IMR-90 (cell line): ENCODE measurements at regions not wholly inside any gene's neighbourhood (a gene's known extent, or its start where the extent isn't known, plus 50 kb on each side); places are given as distances from the start of the nearest gene placed in this dataset.
A peak's percentile ranks its signal among the peaks of the same experiment; 100 is the strongest.

ENCODE experiments used
- ATAC-seq: fragments of 200-7000 bp; cut with Tn5 transposase; 2 replicates; pipeline ENCODE4 v1.9.1; 2020; ENCODE audit warnings: low read depth, mild to moderate bottlenecking, moderate library complexity
- BruUV-seq: library from RNA; stranded (reverse); fragments of 400-500 nt; replicated peaks from 2 replicates; lab custom pipeline; 2021; lab: Mats Ljungman, UMichigan
- CTCF ChIA-PET: fragments of 300-600 bp; formaldehyde crosslinking; extraction: SDS; loops from one replicate; lab custom pipeline; 2021; ENCODE audit warnings: antibody characterized with exemption; lab: Yijun Ruan, JAX
- POLR2A ChIA-PET: fragments of 300-600 bp; sonication (Branson Sonifier 250); formaldehyde crosslinking; loops from one replicate; lab custom pipeline; 2022; ENCODE audit warnings: antibody characterized with exemption; ENCODE audit not compliant: unreplicated experiment; lab: Charles Lee
- DNase-seq: peaks from one replicate; pipeline ENCODE4 v3.0.0; 2013
- H2AFZ ChIP-seq: replicated peaks from 2 replicates; pipeline ENCODE3; 2013; ENCODE audit warnings: low read length, mild to moderate bottlenecking; ENCODE audit not compliant: poor library complexity
- H2AK5ac ChIP-seq: 2 replicates; pipeline ENCODE4 v1.6.1; 2013; ENCODE audit warnings: low read depth, low read length, inconsistent platforms
- H2AK9ac ChIP-seq: replicated peaks from 2 replicates; pipeline ENCODE3; 2013; ENCODE audit warnings: mild to moderate bottlenecking, low read depth, low read length, moderate library complexity; ENCODE audit not compliant: poor library complexity
- H2BK120ac ChIP-seq: 2 replicates; pipeline ENCODE4 v1.6.1; 2013; ENCODE audit warnings: low read depth, low read length, inconsistent platforms
- H2BK15ac ChIP-seq: 3 replicates; pipeline ENCODE4 v1.6.1; 2013; ENCODE audit warnings: low read depth, low read length, inconsistent platforms
- H2BK20ac ChIP-seq: 2 replicates; pipeline ENCODE4 v1.6.1; 2013; ENCODE audit warnings: low read depth, mild to moderate bottlenecking, inconsistent platforms, low read length, moderate library complexity
- H2BK5ac ChIP-seq: 2 replicates; pipeline ENCODE4 v1.6.1; 2013; ENCODE audit warnings: mild to moderate bottlenecking, low read depth, low read length, inconsistent platforms; ENCODE audit not compliant: poor library complexity, severe bottlenecking
- H3K14ac ChIP-seq: replicated peaks from 2 replicates; pipeline ENCODE4 v1.6.1; 2013; ENCODE audit warnings: low read depth, low read length, inconsistent platforms
- H3K18ac ChIP-seq: 2 replicates; pipeline ENCODE4 v1.6.1; 2013; ENCODE audit warnings: low read depth, low read length, control low read depth
- H3K23ac ChIP-seq: 2 replicates; pipeline ENCODE4 v1.6.1; 2013; ENCODE audit warnings: low read depth, low read length, inconsistent platforms
- H3K27ac ChIP-seq: 2 replicates; pipeline ENCODE4 v1.5.1; 2013; ENCODE audit warnings: mild to moderate bottlenecking, control low read depth, low read length; ENCODE audit not compliant: insufficient read depth
- H3K27me3 ChIP-seq: 2 replicates; pipeline ENCODE4 v1.6.1; 2013; ENCODE audit warnings: low read length; ENCODE audit not compliant: control insufficient read depth, insufficient read depth
- H3K36me3 ChIP-seq: 2 replicates; pipeline ENCODE4 v1.6.1; 2013; ENCODE audit warnings: low read length, mixed read lengths; ENCODE audit not compliant: control insufficient read depth, insufficient read depth
- H3K4ac ChIP-seq: 2 replicates; pipeline ENCODE4 v1.6.1; 2013; ENCODE audit warnings: low read depth, low read length, inconsistent platforms
- H3K4me1 ChIP-seq: 2 replicates; pipeline ENCODE4 v1.6.1; 2013; ENCODE audit warnings: low read length, mixed read lengths; ENCODE audit not compliant: control insufficient read depth, insufficient read depth
- H3K4me2 ChIP-seq: 2 replicates; pipeline ENCODE4 v1.6.1; 2013; ENCODE audit warnings: low read depth, mild to moderate bottlenecking, control low read depth, low read length, moderate library complexity
- H3K4me3 ChIP-seq: 2 replicates; pipeline ENCODE4 v1.5.1; 2013; ENCODE audit warnings: low read depth, mild to moderate bottlenecking, control low read depth, low read length, moderate library complexity; ENCODE audit not compliant: insufficient read depth
- H3K56ac ChIP-seq: 2 replicates; pipeline ENCODE4 v1.6.1; 2013; ENCODE audit warnings: low read length, inconsistent platforms; ENCODE audit not compliant: insufficient read depth; ENCODE audit errors: extremely low read depth
- H3K79me1 ChIP-seq, 2 experiments: 2 replicates each; pipeline ENCODE4 v1.6.1; 2013; ENCODE audit warnings: low read length in 2 of 2, inconsistent platforms in 1 of 2, low read depth in 1 of 2
- H3K9ac ChIP-seq: 2 replicates; pipeline ENCODE4 v1.6.1; 2013; ENCODE audit warnings: low read depth, low read length, control low read depth
- H3K9me1 ChIP-seq: 2 replicates; pipeline ENCODE4 v1.6.1; 2013; ENCODE audit warnings: low read length, inconsistent platforms; ENCODE audit not compliant: insufficient read depth
- H3K9me3 ChIP-seq: 2 replicates; pipeline ENCODE4 v1.6.1; 2013; ENCODE audit warnings: low read length; ENCODE audit not compliant: control insufficient read depth, insufficient read depth
- H4K20me1 ChIP-seq: 2 replicates; pipeline ENCODE4 v1.6.1; 2013; ENCODE audit warnings: low read length, inconsistent platforms; ENCODE audit not compliant: insufficient read depth
- H4K5ac ChIP-seq: 2 replicates; pipeline ENCODE4 v1.6.1; 2013; ENCODE audit warnings: mild to moderate bottlenecking, low read depth, low read length, control low read depth
- H4K8ac ChIP-seq, 2 experiments: 2 replicates each; pipeline ENCODE4 v1.6.1; 2013; ENCODE audit warnings: low read depth in 2 of 2, low read length in 2 of 2, control low read depth in 1 of 2, inconsistent platforms in 1 of 2
- H4K91ac ChIP-seq: 2 replicates; pipeline ENCODE4 v1.6.1; 2013; ENCODE audit warnings: low read depth, low read length, inconsistent platforms; ENCODE audit not compliant: insufficient read depth
- CEBPB ChIP-seq: IDR thresholded peaks from 2 replicates; pipeline ENCODE4 v1.6.1; 2012; ENCODE audit warnings: low read depth, low read length, improper control_type of control experiment
- CHD1 ChIP-seq: IDR thresholded peaks from 2 replicates; pipeline ENCODE4 v1.6.1; 2012; ENCODE audit warnings: low read depth, low read length, improper control_type of control experiment
- ELK1 ChIP-seq: fragments of 150-350 bp; IDR thresholded peaks from 2 replicates; pipeline ENCODE4 v1.6.1; 2016; ENCODE audit warnings: low read depth, mild to moderate bottlenecking, low read length, moderate library complexity, borderline replicate concordance
- MAFK ChIP-seq: IDR thresholded peaks from 2 replicates; pipeline ENCODE4 v1.6.1; 2012; ENCODE audit warnings: low read depth, low read length, improper control_type of control experiment
- MAZ ChIP-seq: IDR thresholded peaks from 2 replicates; pipeline ENCODE4 v1.6.1; 2012; ENCODE audit warnings: low read depth, mild to moderate bottlenecking, low read length, improper control_type of control experiment, moderate library complexity, borderline replicate concordance
- RAD21 ChIP-seq: IDR thresholded peaks from 2 replicates; pipeline ENCODE4 v1.6.1; 2012; ENCODE audit warnings: low read length, improper control_type of control experiment
- RFX5 ChIP-seq: IDR thresholded peaks from 2 replicates; pipeline ENCODE4 v1.8.0; 2012; ENCODE audit warnings: low read depth, mild to moderate bottlenecking, low read length, moderate library complexity
- WGBS, 2 experiments: methylation state at CpG; one replicate each; pipeline versions ENCODE4 v1.1.5 to v1.1.7; 2013; ENCODE audit warnings: missing lambda C conversion rate in 2 of 2; ENCODE audit not compliant: insufficient read length in 1 of 2; ENCODE audit errors: extremely low coverage in 2 of 2; 5-methylcytosine and 5-hydroxymethylcytosine counted together
- dilution Hi-C: fragments of 300-500 bp; cut with HindIII; formaldehyde crosslinking; loops from one replicate; pipeline ENCODE4 v1.14.3; 2018; ENCODE audit warnings: low sequenced_read_pairs; ENCODE audit not compliant: unreplicated experiment
- in situ Hi-C: fragments of 300-500 bp; cut with MboI; formaldehyde crosslinking; loops from 3 replicates; pipeline ENCODE4 v1.14.3; 2019; ENCODE audit warnings: low sequenced_read_pairs, inconsistent platforms, mixed read lengths
- intact Hi-C: fragments of 100-400 bp; cut with micrococcal nuclease; formaldehyde crosslinking; loops from 2 replicates; pipeline ENCODE4 v1.10.0; 2022

GRCh38 chr7:85840554-85840953 is 653.7 kb upstream of the SEMA3D start:
- Histone ChIP-seq H3K9me3 (no peaks in the 10 kb centered on the region), H4K8ac (no peak overlapping the region), H3K9me1 (no peaks in the 10 kb centered on the region), H3K56ac (no peak overlapping the region), H2AFZ (no peak overlapping the region), H3K18ac (no peak overlapping the region), H3K9ac (no peak overlapping the region), H3K4me1 (no peaks in the 10 kb centered on the region), H3K4ac (no peak overlapping the region), H2AK5ac (no peak overlapping the region), H3K14ac (no peak overlapping the region), H2BK15ac (no peak overlapping the region), H2BK5ac (no peak overlapping the region), H3K27me3 (no peaks in the 10 kb centered on the region), H3K23ac (no peak overlapping the region), H2BK20ac (no peak overlapping the region), H3K4me2 (no peak overlapping the region), H2AK9ac (no peak overlapping the region), H3K27ac (no peak overlapping the region), H4K5ac (no peak overlapping the region), H4K91ac (no peak overlapping the region), H3K4me3 (no peak overlapping the region), H3K79me1 (no peaks in the 10 kb centered on the region), H3K36me3 (no peaks in the 10 kb centered on the region), H2BK120ac (no peak overlapping the region), H4K20me1 (no peaks in the 10 kb centered on the region)
- peak; percentile 51 for ATAC-seq
- intact Hi-C loops, result no loop called here
- in situ Hi-C loops, result loop anchor here (10.0 to 25.0 kb wide), 2 partner anchors 806 to 1928 kb away; no protein-coding TSS in a partner anchor
- TF ChIP-seq RFX5 (no peak), ELK1 (no peak), MAFK (no peak), CEBPB (peak; percentile 64), CHD1 (no peak), MAZ (no peak), RAD21 (no peak)
- DNase-seq, result peak; percentile 13
- ChIA-PET POLR2A (no interaction called here), CTCF (interaction anchor here (2.1 kb wide), 1 partner anchor 11 kb away, joined by 6 read pairs; no protein-coding TSS in a partner anchor)
- 23% methylated on average over 4 of the region's 6 CpGs; no CpG with 5 or more reads in 1 of the 2 experiments for WGBS, 2 experiments
- dilution Hi-C loops, result no loop called here
- BruUV-seq, result no TSS peak
